Esophagus squamous epithelium (tissue), 4 donors: ENCODE measurements at regions not wholly inside any gene's neighbourhood (a gene's known extent, or its start where the extent isn't known, plus 50 kb on each side); places are given as distances from the start of the nearest gene placed in this dataset.

ENCODE experiments used
- POLR2A ChIP-seq, 4 donors: fragments of 450-650 bp; IDR thresholded peaks; one replicate each; pipeline ENCODE4 v1.6.1; 2017; ENCODE audit warnings: antibody characterized with exemption in 4 of 4, mild to moderate bottlenecking in 4 of 4, moderate library complexity in 3 of 4
- TF ChIP-seq, protein P1 (sequence below), 6 experiments: fragments of 450-650 bp in 4 of 6; fragments of 200-600 bp in 2 of 6; sonication (generic) in 2 of 6; IDR thresholded peaks; one replicate each; pipeline ENCODE4 v1.5.1; 2016 to 2019; ENCODE audit warnings: antibody characterized with exemption in 6 of 6, mild to moderate bottlenecking in 4 of 6, moderate library complexity in 4 of 6

DNA sequence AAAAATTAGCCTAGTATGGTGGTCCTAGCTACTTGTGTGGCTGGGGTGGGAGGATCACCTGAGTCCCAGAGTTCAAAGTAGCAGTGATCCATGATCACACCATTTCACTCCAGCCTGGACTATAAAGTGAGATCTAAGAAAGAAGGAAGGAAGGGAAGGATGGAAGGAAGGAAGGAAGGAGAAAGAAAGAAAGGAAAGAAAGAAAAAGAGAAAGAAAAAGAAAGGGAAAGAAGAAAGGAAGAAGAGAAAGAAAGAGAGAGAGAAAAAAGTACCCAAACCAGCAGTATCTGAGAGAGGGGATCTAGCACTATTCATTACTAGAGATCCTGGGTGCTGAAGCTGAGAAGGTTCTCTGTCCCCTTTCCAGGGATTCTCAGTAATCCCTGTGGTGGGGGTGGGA lies 197.8 kb downstream of the CD83 start:
- TF ChIP-seq POLR2A (IDR thresholded peaks at IDR 0.05) = no peak
- TF ChIP-seq, protein P1, sequence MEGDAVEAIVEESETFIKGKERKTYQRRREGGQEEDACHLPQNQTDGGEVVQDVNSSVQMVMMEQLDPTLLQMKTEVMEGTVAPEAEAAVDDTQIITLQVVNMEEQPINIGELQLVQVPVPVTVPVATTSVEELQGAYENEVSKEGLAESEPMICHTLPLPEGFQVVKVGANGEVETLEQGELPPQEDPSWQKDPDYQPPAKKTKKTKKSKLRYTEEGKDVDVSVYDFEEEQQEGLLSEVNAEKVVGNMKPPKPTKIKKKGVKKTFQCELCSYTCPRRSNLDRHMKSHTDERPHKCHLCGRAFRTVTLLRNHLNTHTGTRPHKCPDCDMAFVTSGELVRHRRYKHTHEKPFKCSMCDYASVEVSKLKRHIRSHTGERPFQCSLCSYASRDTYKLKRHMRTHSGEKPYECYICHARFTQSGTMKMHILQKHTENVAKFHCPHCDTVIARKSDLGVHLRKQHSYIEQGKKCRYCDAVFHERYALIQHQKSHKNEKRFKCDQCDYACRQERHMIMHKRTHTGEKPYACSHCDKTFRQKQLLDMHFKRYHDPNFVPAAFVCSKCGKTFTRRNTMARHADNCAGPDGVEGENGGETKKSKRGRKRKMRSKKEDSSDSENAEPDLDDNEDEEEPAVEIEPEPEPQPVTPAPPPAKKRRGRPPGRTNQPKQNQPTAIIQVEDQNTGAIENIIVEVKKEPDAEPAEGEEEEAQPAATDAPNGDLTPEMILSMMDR (IDR thresholded peaks at IDR 0.05) = no peak
